Smooth muscle cell (in vitro differentiated cells): ENCODE measurements at regions not wholly inside any gene's neighbourhood (a gene's known extent, or its start where the extent isn't known, plus 50 kb on each side); places are given as distances from the start of the nearest gene placed in this dataset.
A peak's percentile ranks its signal among the peaks of the same experiment; 100 is the strongest.

ENCODE experiments used
- DNase-seq: peaks from one replicate; lab custom pipeline; 2025; ENCODE audit not compliant: unreplicated experiment; lab: John Stamatoyannopoulos, UW
- H2AFZ ChIP-seq: fragments of 200-600 bp; sonication (generic); 2 replicates; pipeline ENCODE4 v1.6.0; 2016; ENCODE audit warnings: antibody characterized with exemption, low read depth, mild to moderate bottlenecking
- H3F3A ChIP-seq: fragments of 200-600 bp; sonication (generic); 2 replicates; pipeline ENCODE4 v1.6.0; 2017; ENCODE audit warnings: antibody characterized with exemption, low read depth
- H3K27ac ChIP-seq: fragments of 200-600 bp; sonication (generic); 2 replicates; pipeline ENCODE4 v1.5.1; 2016; ENCODE audit warnings: low read depth, mild to moderate bottlenecking
- H3K27me3 ChIP-seq: fragments of 200-600 bp; sonication (generic); 2 replicates; pipeline ENCODE4 v1.6.1; 2016; ENCODE audit warnings: low read depth, mild to moderate bottlenecking
- H3K36me3 ChIP-seq: fragments of 200-600 bp; sonication (generic); 2 replicates; pipeline ENCODE4 v1.5.1; 2016; ENCODE audit warnings: low read depth
- H3K4me1 ChIP-seq: fragments of 200-600 bp; sonication (generic); 2 replicates; pipeline ENCODE4 v1.5.1; 2016; ENCODE audit warnings: low read depth
- H3K4me2 ChIP-seq: fragments of 200-600 bp; sonication (generic); 2 replicates; pipeline ENCODE4 v1.6.0; 2016; ENCODE audit warnings: mild to moderate bottlenecking
- H3K4me3 ChIP-seq: fragments of 200-600 bp; sonication (generic); 2 replicates; pipeline ENCODE4 v1.5.1; 2016; ENCODE audit warnings: mild to moderate bottlenecking
- H3K79me2 ChIP-seq: fragments of 200-600 bp; sonication (generic); 2 replicates; pipeline ENCODE4 v1.6.0; 2016; ENCODE audit warnings: low read depth, mild to moderate bottlenecking
- H3K9ac ChIP-seq: fragments of 200-600 bp; sonication (generic); 2 replicates; pipeline ENCODE4 v1.6.0; 2016; ENCODE audit warnings: low read depth
- H3K9me3 ChIP-seq: fragments of 200-600 bp; sonication (generic); replicated peaks from 2 replicates; pipeline ENCODE4 v1.5.1; 2016; ENCODE audit warnings: low read depth
- H4K20me1 ChIP-seq: fragments of 200-600 bp; sonication (generic); 2 replicates; pipeline ENCODE4 v1.6.0; 2016; ENCODE audit warnings: low read depth
- WGBS: methylation state at CpG from one replicate; pipeline ENCODE4 v1.1.7; 2016; ENCODE audit warnings: low lambda C conversion rate; 5-methylcytosine and 5-hydroxymethylcytosine counted together
- TF ChIP-seq, protein P1 (sequence below): fragments of 200-600 bp; sonication (generic); IDR thresholded peaks from 2 replicates; pipeline ENCODE4 v1.5.1; 2017; ENCODE audit warnings: borderline replicate concordance, mild to moderate bottlenecking, antibody characterized with exemption; ENCODE audit not compliant: insufficient read depth, poor library complexity, severe bottlenecking

DNA sequence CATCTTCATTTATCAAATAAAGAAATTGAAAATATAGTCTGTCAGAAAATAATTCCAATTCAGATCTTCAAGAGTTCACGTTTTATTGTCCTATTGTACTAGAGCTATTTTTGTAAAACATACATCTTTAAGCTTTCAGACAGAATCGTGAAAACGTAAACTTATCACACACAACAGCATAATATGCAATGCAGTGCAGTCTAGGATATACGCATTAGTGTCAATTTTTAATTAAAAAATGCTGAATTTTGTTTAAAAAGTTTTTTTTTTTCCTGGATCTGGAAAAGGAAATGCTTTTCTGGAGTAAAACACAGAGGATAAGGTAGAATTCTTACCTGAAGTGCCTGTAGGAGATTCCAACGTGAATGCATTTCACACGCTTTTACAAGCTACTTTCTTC, 458.2 kb upstream of the KLF6 start:
- peak overlapping the region; percentile 35 for H3K4me3 ChIP-seq
- H3K9ac ChIP-seq = peak overlapping the region; percentile 94
- H3K4me2 ChIP-seq = peak overlapping the region; percentile 85
- peaks cover 31% of the 10 kb centered on the region for H3K4me1 ChIP-seq
- TF ChIP-seq, protein P1, sequence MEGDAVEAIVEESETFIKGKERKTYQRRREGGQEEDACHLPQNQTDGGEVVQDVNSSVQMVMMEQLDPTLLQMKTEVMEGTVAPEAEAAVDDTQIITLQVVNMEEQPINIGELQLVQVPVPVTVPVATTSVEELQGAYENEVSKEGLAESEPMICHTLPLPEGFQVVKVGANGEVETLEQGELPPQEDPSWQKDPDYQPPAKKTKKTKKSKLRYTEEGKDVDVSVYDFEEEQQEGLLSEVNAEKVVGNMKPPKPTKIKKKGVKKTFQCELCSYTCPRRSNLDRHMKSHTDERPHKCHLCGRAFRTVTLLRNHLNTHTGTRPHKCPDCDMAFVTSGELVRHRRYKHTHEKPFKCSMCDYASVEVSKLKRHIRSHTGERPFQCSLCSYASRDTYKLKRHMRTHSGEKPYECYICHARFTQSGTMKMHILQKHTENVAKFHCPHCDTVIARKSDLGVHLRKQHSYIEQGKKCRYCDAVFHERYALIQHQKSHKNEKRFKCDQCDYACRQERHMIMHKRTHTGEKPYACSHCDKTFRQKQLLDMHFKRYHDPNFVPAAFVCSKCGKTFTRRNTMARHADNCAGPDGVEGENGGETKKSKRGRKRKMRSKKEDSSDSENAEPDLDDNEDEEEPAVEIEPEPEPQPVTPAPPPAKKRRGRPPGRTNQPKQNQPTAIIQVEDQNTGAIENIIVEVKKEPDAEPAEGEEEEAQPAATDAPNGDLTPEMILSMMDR = no peak
- H2AFZ ChIP-seq = no peak overlapping the region
- peak overlapping the region; percentile 99 for H3K27ac ChIP-seq
- peaks cover 41% of the 10 kb centered on the region for H3F3A ChIP-seq
- H4K20me1 ChIP-seq = no peaks in the 10 kb centered on the region
- no peaks in the 10 kb centered on the region for H3K36me3 ChIP-seq
- H3K79me2 ChIP-seq = no peaks in the 10 kb centered on the region
- DNase-seq = no peak
- 45% methylated on average over 6 of the region's 6 CpGs for WGBS
- H3K27me3 ChIP-seq = no peaks in the 10 kb centered on the region
- no peaks in the 10 kb centered on the region for H3K9me3 ChIP-seq

DNA sequence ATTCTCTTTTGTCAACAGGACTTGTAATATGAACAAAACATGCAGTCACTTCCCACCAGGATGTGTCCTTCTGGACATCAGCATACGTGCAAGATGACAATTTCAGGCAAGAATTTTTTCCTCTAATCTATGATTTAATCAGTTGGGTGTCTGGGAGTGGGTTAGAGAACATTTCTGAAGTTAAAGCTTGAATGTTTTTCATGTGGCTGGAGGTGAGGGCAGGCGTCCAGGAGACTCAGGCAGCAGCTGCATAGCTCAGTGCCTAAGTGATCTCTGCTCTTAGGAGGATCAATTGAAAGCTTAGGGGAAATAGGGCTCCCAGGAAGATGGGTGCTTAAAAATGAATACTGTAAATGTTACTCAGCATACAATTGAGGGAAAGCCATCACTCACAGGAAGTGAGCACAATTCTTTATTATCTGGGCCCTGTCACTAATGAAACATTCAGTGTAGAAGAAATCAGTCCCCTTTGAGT, 457.6 kb upstream of the KLF6 start:
- H3K79me2 ChIP-seq = no peaks in the 10 kb centered on the region
- H4K20me1 ChIP-seq = no peaks in the 10 kb centered on the region
- no peaks in the 10 kb centered on the region for H3K9me3 ChIP-seq
- 6% methylated on average over 2 of the region's 2 CpGs for WGBS
- TF ChIP-seq, protein P1 = no peak
- no peaks in the 10 kb centered on the region for H3K36me3 ChIP-seq
- peak overlapping the region; percentile 94 for H3K9ac ChIP-seq
- H3K27me3 ChIP-seq = no peaks in the 10 kb centered on the region
- peak overlapping the region; percentile 99 for H3K27ac ChIP-seq
- H3K4me3 ChIP-seq = peak overlapping the region; percentile 35
- peaks cover 31% of the 10 kb centered on the region for H3K4me1 ChIP-seq
- no peak for DNase-seq
- H3F3A ChIP-seq = peaks cover 41% of the 10 kb centered on the region
- H2AFZ ChIP-seq = no peak overlapping the region
- H3K4me2 ChIP-seq = peak overlapping the region; percentile 85

DNA sequence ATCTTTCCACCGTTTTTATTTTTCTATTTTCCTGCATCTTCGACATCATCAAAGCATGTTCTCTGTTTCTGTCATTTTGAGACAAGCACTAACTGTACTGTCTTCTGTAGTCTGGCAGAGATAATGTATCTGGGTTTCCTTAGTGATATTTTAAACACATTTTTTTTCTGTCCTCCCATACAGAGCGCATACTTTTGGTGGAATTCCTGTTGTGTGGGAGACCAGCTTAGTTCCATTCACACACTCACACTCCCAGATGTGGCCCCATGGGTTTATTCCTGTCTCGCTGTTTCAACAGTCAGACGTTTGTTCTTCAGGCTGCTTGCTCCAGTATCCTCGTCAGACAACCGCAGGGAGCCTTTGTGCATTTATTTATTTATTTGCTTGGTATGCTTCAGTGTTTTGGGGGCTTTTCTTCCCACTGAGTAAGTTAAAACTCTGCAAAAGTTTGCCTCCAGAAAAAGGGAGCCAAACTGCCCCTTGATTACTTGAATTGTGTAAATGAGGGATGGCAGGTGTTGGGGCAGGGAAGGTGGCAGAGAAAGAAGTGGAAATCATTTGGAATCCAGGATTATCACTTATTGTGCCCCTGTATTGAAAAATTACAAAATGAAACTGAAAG, 456.8 kb upstream of the KLF6 start:
- H3K9me3 ChIP-seq = no peaks in the 10 kb centered on the region
- peak; percentile 4 for DNase-seq
- TF ChIP-seq, protein P1 = no peak
- H3F3A ChIP-seq = peaks cover 38% of the 10 kb centered on the region
- H3K36me3 ChIP-seq = no peaks in the 10 kb centered on the region
- no peaks in the 10 kb centered on the region for H4K20me1 ChIP-seq
- peaks cover 31% of the 10 kb centered on the region for H3K4me1 ChIP-seq
- H3K79me2 ChIP-seq = no peaks in the 10 kb centered on the region
- no peaks in the 10 kb centered on the region for H3K27me3 ChIP-seq
- peak overlapping the region; percentile 35 for H3K4me3 ChIP-seq
- H2AFZ ChIP-seq = no peak overlapping the region
- H3K4me2 ChIP-seq = peak overlapping the region; percentile 85
- 0% methylated on average over 7 of the region's 7 CpGs for WGBS
- peak overlapping the region; percentile 99 for H3K27ac ChIP-seq
- peak overlapping the region; percentile 94 for H3K9ac ChIP-seq
